Activated CD8-positive, alpha-beta memory T cell treated with anti-CD3 and anti-CD28 coated beads for 1 hour (primary cell): ENCODE measurements at regions not wholly inside any gene's neighbourhood (a gene's known extent, or its start where the extent isn't known, plus 50 kb on each side); places are given as distances from the start of the nearest gene placed in this dataset.
"Not testable (repeated sequence)": the region's sequence is repeated elsewhere in the genome, so short reads cannot be mapped to it uniquely, and the experiment has no call there.

Experiments used
- DNase-seq, 2 donors: peaks; one replicate each; pipeline ENCODE4 v3.0.0-alpha.2; 2020; ENCODE audit warnings: low read depth in 1 of 2; ENCODE audit errors: extremely low read depth in 1 of 2

DNA sequence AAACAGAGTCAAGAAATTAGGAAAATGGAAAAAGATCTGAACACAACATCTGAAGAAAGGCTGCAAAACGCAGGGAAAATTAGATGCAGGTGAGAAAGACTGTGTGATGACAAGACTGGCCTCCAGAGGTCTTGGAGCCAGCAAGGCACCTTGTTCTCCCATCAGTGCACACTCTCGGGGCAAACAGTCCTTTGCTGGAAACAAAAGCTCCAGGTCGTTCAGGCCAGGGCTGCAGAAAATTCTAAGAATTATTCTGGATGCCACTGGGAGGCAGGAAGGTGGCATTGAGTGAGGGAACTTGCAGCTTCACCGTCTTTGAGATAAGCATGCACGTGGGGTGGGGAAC lies 219.9 kb upstream of the SSTR4 start:
- no peak for DNase-seq

DNA sequence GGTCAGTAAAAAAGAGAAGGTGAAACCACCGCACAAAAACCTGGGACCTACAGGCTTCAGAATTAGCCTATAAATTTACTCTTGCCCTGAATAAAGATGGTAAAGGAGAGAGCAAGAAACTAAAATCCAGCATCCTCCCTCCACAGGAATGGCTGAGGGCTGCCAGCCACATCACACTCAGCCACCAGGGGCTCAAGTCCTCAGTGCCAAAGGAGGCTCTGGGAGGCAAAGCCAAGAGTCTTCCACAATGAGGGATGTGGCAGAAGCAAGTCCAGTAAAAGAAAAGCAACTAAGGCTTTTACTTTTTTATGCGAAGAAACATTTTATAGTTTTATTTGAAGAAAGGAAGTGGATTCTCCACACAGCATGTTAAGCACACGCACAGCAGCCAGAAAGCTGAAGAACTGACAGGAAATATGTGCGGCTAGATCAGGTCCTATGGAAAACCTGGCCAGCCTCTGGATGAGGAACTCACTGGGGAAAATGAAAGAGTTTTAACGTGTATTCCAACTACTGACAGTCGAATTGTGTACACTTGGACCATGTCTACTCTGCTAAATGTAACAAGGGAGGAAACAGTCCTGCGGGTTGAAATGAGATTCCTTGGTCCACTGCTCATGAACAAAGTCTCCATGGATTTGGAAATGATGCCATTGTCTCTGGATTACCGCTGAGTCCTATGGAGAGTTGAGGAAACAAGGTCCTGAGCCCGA lies 219.4 kb upstream of the SSTR4 start:
- DNase-seq: no peak

DNA sequence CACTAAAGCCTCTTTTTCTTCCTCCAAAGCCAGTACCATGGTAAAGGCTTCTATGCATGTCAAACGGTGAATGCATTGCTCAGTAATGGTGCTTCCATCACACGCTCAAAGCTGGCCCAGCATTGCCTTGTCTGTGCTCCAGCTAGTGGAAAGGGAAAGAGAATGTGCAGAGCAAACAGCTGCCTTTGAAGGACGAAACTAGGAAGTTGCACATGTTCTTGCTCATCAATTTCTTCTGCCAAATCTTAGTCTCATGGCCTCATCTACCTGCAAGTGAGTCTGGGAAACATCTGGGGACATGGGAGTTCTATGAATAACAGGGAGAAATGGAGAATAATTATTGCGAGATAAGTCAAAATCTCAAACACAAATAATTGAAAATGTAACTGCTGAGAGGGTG lies 216.5 kb upstream of the SSTR4 start:
- DNase-seq: no peak

DNA sequence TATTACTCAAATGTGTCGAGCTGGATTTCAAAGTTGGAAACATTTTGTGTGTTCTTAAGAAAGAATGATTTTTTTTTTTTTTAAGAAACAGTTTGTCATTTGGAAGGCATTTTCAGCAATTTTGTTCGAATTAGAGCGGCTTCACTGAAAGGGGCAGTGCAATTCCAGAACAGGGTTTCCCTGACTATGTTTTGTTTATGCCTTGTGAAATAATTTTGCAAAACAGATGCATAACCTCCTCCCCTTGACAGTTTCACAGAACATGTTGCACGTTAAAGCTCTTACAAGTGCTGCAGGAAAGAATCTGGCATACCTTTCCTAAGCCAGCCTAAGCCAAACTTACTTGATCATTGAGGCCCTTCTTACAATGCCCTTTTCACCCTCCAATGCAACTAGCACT lies 216.0 kb upstream of the SSTR4 start:
- DNase-seq: no peak

DNA sequence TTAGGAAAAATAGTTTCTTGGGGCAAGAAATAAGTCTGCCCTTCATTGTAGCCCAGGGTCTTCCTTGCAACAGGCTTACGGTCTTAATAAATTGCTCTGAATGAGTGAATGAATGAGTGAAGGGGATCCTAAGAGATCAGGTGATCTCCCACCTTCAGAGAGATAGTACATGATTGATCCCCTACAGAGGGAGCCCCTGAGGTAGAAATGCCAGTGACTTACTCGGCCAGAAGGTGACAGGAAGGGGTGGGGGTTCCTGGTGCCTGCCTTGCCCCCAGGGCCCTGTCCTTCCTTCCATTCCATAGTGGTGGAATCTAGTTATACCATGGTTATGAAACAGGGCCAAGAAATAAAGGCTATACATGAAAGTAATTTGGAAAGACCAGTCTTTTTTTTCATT lies 215.3 kb upstream of the SSTR4 start:
- DNase-seq: no peak

DNA sequence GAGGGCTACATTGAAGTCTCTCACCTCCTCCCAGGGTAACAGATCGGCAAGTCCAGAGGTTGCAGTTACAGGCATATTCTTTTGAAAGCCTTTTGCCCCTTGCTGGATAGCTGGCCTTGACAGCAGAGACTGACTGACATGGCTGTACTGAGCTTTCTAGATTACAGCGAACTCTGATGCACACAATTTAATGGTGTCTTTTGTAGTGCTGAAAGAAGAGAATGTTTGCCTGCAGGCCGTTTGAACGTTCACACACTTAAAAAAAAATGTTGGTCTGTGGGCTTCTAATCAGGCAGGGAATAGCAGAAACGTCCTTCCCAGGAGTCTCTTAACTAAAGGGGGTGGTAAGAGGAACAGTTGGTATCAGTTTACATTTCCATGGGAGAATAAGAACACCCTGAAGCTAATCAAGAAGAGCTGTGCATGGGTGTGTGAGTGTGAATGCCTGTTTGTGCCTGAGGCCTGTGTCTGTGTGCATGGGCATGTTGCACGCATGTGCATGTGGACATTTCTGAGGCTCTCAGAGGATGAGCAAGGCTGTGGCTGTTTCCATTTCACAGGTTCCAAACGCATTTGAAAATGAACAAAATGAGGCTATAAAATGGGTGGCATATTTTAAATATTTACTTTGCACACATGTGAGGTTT lies 213.9 kb upstream of the SSTR4 start:
- DNase-seq: no peak

DNA sequence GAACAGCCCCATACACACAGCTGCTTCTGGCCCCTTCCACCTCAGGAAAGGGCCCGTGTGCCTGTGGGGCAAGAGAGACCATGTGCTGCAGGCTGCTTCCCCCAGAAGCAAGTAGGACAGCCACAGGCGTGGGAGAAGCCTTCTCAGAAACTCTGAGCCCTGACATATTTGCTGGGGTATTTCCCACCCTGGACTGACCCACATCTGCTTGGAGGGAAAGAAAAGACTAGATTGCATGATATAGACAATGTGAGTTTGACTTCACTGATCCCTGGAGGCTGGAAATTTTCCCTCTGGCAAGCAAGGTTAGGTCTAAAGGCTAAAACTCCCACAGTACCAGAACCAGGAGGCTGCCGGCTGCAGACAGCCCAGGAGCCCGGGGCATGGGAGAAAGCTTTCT lies 213.3 kb upstream of the SSTR4 start:
- no peak for DNase-seq

DNA sequence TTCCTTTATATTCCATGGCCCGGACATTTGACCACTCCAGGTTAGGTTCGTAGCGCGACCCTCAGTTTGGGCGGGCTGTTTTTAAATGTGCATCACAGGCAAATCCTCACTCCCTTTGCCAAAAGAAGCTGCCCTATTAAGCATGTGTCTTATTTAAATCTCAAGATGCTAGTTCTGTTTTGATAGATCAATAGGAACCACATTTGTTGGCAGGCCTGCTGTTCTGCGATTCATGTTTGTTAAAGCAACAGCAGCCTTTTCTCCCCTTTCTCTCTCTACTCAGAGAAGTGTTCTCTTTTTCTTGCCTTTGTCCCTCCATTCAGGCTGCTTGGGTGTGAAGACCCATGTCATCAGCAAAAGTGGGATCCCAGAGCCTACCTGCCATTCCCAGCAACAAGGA lies 212.0 kb upstream of the SSTR4 start:
- DNase-seq: no peak

DNA sequence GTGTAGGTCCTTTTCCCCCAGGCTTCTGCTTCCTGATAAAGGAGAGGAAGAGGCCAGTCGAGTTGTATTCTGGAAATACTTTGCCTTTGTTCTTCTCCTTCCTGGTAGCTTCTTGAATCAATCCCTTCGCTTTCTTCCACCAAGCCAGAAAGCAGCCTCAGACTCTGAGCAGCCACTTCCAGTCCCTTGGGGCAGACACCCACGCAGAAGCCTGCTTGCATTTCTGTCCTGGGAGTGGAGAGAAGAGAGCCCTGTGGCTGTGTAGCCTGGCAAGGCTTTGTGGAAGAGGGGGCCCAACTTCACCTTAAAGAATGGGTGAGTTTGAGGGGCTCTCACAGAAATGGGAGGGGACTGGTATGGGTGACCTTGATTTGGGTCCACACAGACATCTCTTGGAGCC lies 211.0 kb upstream of the SSTR4 start:
- DNase-seq: no peak

DNA sequence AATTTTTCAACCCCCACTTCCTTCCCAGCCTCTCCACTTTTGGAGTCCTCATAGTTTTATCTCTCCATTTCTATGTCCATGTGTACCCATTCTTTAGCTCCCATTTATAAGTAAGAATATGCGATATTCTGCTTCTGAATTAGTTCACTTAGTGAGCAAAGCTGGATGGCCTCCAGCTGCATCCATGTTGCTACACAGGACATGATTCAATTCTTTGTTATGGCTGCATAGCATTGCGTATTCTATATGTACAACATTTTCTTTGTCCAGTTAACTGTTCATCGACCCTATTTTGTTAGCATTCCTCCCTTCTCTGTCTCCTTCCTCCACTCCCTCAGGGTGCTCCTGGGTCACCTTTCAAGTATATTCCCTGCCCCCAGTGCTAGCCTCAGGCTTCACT lies 210.0 kb upstream of the SSTR4 start:
- DNase-seq: no peak

DNA sequence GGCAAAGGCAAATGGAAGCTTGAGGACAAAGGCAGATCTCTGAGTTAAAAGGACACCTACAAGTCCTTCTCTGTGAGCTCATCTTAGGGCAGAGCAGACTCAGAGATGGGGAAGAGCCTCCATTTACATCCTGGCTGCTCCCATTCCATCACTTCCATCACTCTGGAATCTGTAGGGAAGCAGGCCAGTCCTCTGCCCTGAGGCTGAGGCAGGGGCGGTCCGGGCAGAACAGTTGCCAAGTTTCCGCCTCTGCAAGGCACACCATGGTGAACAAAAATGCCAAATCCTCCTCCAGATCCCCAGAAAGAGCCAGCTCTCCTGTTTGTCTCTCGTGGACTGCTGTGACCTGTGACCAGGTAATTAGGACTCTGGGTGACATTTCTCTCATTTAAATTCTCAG lies 209.6 kb upstream of the SSTR4 start:
- no peak for DNase-seq

DNA sequence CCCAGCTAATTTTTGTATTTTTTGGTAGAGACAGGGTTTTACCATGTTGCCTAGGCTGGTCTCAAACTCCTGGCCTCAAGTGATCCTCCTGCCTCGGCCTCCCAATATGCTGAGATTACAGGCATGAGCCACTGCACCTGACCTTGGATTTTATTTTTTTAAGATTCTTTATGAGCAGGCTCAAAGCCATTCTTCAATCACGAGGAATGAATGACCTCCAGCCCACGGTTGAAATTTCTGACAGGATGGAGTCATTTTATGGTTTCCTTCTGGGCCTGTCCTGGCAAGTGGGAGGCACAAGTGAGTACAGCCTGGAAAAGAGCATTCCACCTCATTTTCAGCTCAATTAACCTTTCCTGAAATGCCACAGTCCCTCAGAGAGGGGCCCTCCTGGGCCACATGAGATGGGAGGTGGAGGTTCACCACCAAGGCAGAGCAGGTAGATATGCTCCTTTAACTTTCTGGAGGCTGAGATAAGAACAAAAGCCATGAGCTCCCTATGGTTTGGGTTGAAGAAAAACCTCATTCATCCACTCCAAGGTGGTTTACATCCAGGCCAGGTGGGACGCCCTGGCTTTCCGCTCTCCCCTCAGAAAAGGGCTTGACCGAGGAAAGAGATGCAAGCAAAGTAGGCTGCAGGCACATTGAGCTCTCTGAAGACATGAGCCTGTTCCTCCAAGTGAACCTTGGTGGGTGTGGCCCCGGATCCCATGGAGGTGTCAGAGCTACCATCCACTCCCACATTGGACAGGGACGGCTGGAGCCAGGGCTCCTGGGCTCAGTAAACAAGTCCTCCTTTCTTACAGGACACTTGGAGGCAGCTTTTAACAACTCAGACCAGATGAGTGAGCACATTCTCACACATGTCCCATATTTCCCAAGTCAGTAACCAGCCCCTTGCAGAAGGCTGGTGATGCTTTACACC lies 208.5 kb upstream of the SSTR4 start:
- DNase-seq: no peak

DNA sequence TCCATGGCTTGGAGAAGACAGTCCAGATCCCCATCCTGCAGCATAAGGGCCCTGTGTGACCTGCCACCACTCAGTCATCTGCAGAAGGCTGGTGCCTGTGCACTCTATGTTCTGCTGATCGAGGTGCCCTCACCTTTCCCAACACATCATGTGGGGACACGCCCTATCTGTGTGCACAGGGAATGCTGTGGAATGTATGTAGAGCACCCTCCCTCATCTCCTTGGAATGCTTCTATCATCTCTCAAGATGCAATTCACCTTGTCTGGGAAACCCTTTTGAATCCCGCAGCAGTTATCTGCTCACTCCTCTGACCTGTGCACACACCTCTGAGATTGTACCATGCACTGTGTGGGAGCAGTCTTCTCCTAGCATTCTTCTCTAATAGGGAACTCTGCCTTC lies 207.2 kb upstream of the SSTR4 start:
- DNase-seq: no peak

DNA sequence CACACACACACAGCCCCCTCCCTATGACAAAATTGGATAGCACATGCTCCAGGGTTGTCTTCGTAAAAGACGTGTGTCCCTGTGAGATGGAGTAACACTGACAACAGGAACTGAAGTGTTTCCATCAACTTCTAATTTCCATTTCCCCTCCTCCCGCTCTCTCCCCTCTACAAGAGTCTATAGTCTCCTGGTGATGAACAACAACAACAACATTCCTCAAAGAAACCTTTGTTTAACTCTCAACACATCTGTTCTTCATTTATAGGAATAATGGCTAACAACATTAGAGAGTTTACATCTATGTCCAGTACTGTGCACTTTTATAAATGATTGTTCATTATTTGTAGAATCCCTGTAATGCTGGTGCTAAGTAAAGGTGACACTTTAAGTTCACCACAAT lies 205.8 kb upstream of the SSTR4 start:
- DNase-seq: no peak

DNA sequence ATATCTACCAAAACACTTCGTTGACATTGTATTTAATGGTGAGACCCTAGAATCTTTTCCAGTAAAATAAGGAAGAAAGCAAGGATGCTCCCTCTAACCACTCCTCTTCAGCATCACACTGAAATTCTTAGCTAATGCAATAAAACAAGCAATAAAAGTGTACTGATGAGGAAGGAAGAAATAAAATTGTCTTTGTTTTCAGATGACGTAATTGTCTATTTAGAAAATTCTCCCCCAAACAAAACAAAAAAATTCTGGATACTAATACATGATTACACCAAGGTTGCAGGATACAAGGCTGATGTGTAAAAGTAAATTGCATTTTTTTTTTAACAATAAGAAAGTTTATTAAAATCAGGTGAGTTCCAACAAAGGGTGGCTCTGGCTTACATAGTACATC lies 205.0 kb upstream of the SSTR4 start:
- DNase-seq: no peak

DNA sequence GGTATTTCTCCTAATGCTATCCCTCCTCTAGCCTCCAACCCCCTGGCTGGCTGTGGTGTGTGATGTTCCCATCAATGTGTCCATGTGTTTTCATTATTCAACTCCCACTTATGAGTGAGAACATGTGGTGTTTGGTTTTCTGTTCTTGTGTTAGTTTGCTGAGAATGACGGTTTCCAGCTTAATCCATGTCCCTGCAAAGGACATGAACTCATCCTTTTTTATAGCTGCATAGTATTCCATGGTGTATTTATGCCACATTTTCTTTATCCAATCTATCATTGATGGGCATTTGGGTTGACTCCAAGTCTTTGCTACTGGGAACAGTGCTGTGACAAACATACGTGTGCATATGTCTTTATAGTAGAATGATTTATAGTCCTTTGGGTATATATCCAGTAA lies 204.4 kb upstream of the SSTR4 start:
- not testable (repeated sequence) for DNase-seq

DNA sequence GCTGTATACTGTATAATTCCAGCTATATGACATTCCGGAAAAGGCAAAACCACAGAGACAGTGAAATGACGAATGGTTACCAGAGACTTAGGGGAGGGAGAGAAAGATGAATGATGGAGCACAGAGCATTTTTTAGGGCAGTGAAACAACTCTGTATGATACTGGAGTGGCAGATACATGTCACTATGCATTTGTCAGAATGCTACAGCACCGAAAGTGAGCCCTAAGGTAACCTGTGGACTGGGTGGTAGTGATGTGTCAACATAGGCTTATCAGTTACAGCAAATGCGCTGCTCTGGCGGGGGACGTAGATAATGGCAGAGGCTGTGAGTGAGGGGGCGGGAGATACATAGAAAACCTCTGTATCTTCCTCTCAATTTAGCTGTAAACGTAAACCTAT lies 201.3 kb upstream of the SSTR4 start:
- no peak for DNase-seq

DNA sequence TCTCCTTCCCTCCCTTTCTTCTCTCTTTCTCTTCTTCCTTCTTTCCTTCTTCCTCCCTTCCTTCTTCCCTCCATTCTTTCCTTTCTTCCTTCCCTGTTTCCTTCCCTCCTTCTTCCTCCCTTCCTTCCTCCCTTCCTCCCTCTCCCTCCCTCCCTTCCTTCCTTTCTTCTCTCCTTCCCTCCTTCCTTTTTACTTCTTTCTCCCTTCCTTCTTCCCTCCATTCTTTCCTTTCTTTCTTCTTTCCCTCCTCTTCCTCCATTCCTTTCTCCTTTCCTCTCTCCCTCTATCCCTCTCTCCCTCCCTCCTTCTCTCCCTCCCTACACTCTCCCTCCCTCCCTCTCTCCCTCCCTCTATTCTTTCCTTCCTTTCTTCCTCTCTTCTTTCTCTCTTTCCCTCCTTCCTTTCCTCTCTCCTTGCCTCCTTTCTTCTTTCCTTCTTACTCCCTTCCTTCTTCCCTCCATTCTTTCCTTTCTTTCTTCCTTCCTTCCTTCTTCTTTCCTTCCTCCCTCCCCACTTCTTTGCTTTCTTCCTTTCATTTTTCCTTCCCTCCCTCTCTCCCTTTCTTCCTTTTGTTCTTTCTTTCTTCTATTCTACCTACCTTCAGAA lies 200.4 kb upstream of the SSTR4 start:
- DNase-seq: no peak

DNA sequence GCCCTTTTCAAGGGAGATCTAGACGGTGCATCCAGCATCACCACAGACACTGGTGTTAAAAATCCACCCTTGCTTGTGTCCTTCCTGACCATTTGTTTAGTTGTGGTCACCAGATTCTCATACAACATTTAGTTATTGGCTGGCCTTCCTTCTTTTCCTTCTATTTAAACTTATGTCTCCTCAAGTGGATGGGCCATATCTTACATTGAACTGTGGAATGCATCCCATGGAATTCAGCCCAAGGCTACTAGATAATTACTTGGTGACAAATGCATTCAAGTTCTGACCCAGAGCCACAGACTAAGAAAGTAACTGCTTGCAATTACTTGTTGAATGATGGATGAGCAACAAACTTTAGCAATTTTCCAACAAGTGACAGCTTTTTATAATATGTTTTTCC lies 198.9 kb upstream of the SSTR4 start:
- DNase-seq: no peak

DNA sequence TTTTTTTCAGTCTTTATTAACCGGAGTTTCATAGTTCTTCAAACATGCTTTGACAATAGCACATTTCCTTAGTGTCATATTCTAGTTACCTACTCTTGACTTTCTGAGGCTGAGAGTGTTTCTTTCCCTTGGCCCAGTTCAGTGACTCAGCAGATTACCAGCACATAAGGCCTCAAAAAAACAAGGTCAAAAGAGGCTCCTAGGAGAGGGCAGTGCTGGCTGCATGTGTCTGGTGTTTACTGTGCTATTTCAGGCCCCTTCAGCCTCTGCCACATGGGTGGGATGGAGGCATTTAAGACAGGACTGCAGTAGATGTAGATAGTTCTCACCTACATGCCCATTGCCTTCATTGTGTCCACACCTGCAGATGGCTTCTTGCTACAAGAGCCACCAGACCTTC lies 198.2 kb upstream of the SSTR4 start:
- DNase-seq: no peak

DNA sequence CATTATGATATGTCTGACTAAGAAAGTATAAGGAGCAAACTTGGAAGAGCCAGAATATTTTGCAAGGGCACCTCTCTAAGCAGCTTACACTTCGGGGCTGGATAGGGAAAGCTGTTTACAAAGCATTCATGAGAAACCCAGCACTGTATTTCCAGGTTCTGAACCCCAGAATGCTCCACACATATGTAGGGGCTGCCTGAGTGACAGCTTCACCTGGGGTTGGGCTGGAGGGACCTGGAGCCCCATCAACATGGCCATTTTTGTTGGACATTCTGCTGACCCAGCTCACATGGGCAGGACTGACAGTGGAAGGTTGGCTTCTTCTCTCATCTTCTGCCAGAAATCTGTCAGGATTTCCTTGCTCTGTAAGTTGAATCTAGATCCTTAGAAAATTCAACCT lies 197.1 kb upstream of the SSTR4 start:
- DNase-seq: no peak

DNA sequence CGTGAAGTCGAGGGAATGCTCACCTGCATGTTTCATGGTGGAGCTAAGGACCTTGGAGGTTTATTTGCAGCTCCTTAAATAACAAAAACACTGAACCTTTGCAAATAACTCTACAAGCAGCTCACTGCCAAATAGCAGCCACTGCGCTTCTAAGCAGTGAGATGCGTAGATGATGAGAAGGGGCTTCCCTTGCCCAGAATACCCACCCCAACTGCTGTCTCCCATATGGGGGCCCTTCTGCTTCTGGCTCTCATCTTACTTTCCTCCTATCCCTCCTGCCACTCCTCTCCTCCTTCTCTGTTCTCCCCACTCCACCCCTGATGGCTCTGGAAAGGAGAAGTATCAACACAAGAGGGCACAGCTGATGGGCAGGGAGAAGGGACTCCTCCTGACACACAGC lies 193.3 kb upstream of the SSTR4 start:
- DNase-seq: no peak
